GM23338 (cell line): ENCODE measurements at regions not wholly inside any gene's neighbourhood (a gene's known extent, or its start where the extent isn't known, plus 50 kb on each side); places are given as distances from the start of the nearest gene placed in this dataset.

Experiments
- ATAC-seq: fragments of 200-7000 bp; cut with Tn5 transposase; 3 replicates; pipeline ENCODE4 v1.9.1; 2020
- DNase-seq: peaks from one replicate; pipeline ENCODE4 v3.0.0-alpha.2; 2015; ENCODE audit warnings: low spot score
- H2AFZ ChIP-seq: fragments of 200-600 bp; sonication (generic); 2 replicates; pipeline ENCODE4 v1.8.0; 2016; ENCODE audit warnings: antibody characterized with exemption, mild to moderate bottlenecking, moderate library complexity
- H3F3A ChIP-seq: fragments of 200-600 bp; sonication (generic); replicated peaks from 2 replicates; pipeline ENCODE4 v1.8.0; 2017; ENCODE audit warnings: antibody characterized with exemption, mixed run types, low read depth
- H3K27ac ChIP-seq: fragments of 200-600 bp; sonication (generic); 2 replicates; pipeline ENCODE4 v1.6.1; 2016; ENCODE audit warnings: low read depth
- H3K27me3 ChIP-seq: fragments of 200-600 bp; sonication (generic); 2 replicates; pipeline ENCODE4 v1.8.0; 2016; ENCODE audit warnings: mild to moderate bottlenecking, mixed run types, moderate library complexity; ENCODE audit not compliant: insufficient read depth
- H3K36me3 ChIP-seq: fragments of 200-600 bp; sonication (generic); 2 replicates; pipeline ENCODE4 v1.8.0; 2016; ENCODE audit warnings: mild to moderate bottlenecking; ENCODE audit not compliant: insufficient read depth
- H3K4me1 ChIP-seq: fragments of 200-600 bp; sonication (generic); 2 replicates; pipeline ENCODE4 v1.8.0; 2016; ENCODE audit warnings: mild to moderate bottlenecking, moderate library complexity; ENCODE audit not compliant: insufficient read depth
- H3K4me2 ChIP-seq: fragments of 200-600 bp; sonication (generic); 2 replicates; pipeline ENCODE4 v1.7.1; 2017; ENCODE audit warnings: mixed run types
- H3K4me3 ChIP-seq: fragments of 200-600 bp; sonication (generic); 2 replicates; pipeline ENCODE4 v1.6.1; 2016; ENCODE audit warnings: mixed run types
- H3K79me2 ChIP-seq: fragments of 200-600 bp; sonication (generic); replicated peaks from 2 replicates; pipeline ENCODE4 v1.8.0; 2017; ENCODE audit warnings: mild to moderate bottlenecking; ENCODE audit not compliant: insufficient read depth
- H3K9me2 ChIP-seq: fragments of 200-600 bp; sonication (generic); 2 replicates; pipeline ENCODE4 v1.8.0; 2017; ENCODE audit not compliant: insufficient read depth
- H4K20me1 ChIP-seq: fragments of 200-600 bp; sonication (generic); replicated peaks from 2 replicates; pipeline ENCODE4 v1.8.0; 2017; ENCODE audit warnings: mild to moderate bottlenecking; ENCODE audit not compliant: insufficient read depth
- H3K27ac Mint-ChIP-seq: 2 replicates; pipeline ENCODE4 v1.8.0; 2020; ENCODE audit warnings: inconsistent platforms, mild to moderate bottlenecking, moderate library complexity, mixed read lengths
- H3K27me3 Mint-ChIP-seq: 3 replicates; pipeline ENCODE4 v1.8.0; 2022; ENCODE audit warnings: low read depth, mild to moderate bottlenecking, moderate library complexity, mixed read lengths, inconsistent platforms; ENCODE audit not compliant: insufficient read depth, poor library complexity
- H3K36me3 Mint-ChIP-seq: 3 replicates; pipeline ENCODE4 v1.8.0; 2021; ENCODE audit warnings: low read depth, mild to moderate bottlenecking, inconsistent platforms, moderate library complexity, mixed read lengths
- H3K4me1 Mint-ChIP-seq: 3 replicates; pipeline ENCODE4 v1.8.0; 2020; ENCODE audit warnings: mild to moderate bottlenecking, inconsistent platforms, mixed read lengths
- H3K4me3 Mint-ChIP-seq: 3 replicates; pipeline ENCODE4 v1.8.0; 2021; ENCODE audit warnings: moderate library complexity, mild to moderate bottlenecking, inconsistent platforms, mixed read lengths
- H3K9me3 Mint-ChIP-seq: 3 replicates; pipeline ENCODE4 v1.8.0; 2020; ENCODE audit warnings: moderate library complexity, mild to moderate bottlenecking, inconsistent platforms, mixed read lengths
- CREB1 ChIP-seq: fragments of 250-450 bp; sonication (Bioruptor Pico); IDR thresholded peaks from 2 replicates; pipeline ENCODE4 v1.5.0; 2020; ENCODE audit warnings: low read depth, mild to moderate bottlenecking, moderate library complexity
- CTCF ChIP-seq, 2 experiments: fragments of 200-600 bp in 1 of 2; sonication (generic) in 1 of 2; conservative IDR thresholded peaks; 2 replicates each; pipeline versions ENCODE4 v1.5.1 to v1.6.1; 2016 to 2017; ENCODE audit warnings: antibody characterized with exemption in 2 of 2, low read depth in 2 of 2, mild to moderate bottlenecking in 2 of 2, moderate library complexity in 1 of 2
- ETS1 ChIP-seq: IDR thresholded peaks from 2 replicates; pipeline ENCODE4 v1.6.1; 2016; ENCODE audit warnings: antibody characterized with exemption
- EZH2 ChIP-seq: fragments of 200-600 bp; sonication (generic); IDR thresholded peaks from one replicate; pipeline ENCODE4 v1.8.0; 2017; ENCODE audit warnings: antibody characterized with exemption, mild to moderate bottlenecking, low read depth; ENCODE audit not compliant: unreplicated experiment
- EZH2phosphoT487 ChIP-seq: fragments of 200-600 bp; sonication (generic); IDR thresholded peaks from one replicate; pipeline ENCODE4 v1.8.1; 2018; ENCODE audit warnings: antibody characterized with exemption; ENCODE audit not compliant: unreplicated experiment
- JUNB ChIP-seq: IDR thresholded peaks from one replicate; pipeline ENCODE4 v1.6.1; 2016; ENCODE audit warnings: antibody characterized with exemption; ENCODE audit not compliant: unreplicated experiment
- NANOG ChIP-seq: IDR thresholded peaks from 2 replicates; pipeline ENCODE4 v1.6.1; 2016; ENCODE audit warnings: antibody characterized with exemption, borderline replicate concordance
- POLR2AphosphoS5 ChIP-seq: IDR thresholded peaks from 2 replicates; pipeline ENCODE4 v1.6.1; 2016; ENCODE audit warnings: antibody characterized with exemption, low read depth
- REST ChIP-seq: IDR thresholded peaks from one replicate; pipeline ENCODE4 v1.6.1; 2018; ENCODE audit warnings: antibody characterized with exemption; ENCODE audit not compliant: unreplicated experiment

- TF ChIP-seq POLR2AphosphoS5: no peak
- no peak for TF ChIP-seq EZH2phosphoT487
- no peak for TF ChIP-seq CREB1 (CRISPR knock-in tag)
- no peak for TF ChIP-seq JUNB
- TF ChIP-seq REST: no peak
- no peak for TF ChIP-seq ETS1
- no peak for TF ChIP-seq CTCF (conservative IDR thresholded peaks at IDR 0.05; ENCODE audit: low read depth in 2 of 2)
Observed at GRCh38 chr3:76402926-76403325, 617.6 kb upstream of the ZNF717 start (continued).

GRCh38 chr3:76403556-76403955 lies 618.2 kb upstream of the ZNF717 start:
- Histone ChIP-seq H3K4me2 (no peak overlapping the region), H3F3A (no peaks in the 10 kb centered on the region), H3K79me2 (no peaks in the 10 kb centered on the region), H3K27ac (no peak overlapping the region), H3K4me3 (no peak overlapping the region), H3K4me1 (no peaks in the 10 kb centered on the region; the same call in 1 of the 2 replicates), H2AFZ (no peak overlapping the region), H3K9me2 (no peaks in the 10 kb centered on the region), H4K20me1 (no peaks in the 10 kb centered on the region), H3K27me3 (no peaks in the 10 kb centered on the region), H3K36me3 (no peaks in the 10 kb centered on the region)
- H3K4me1 Mint-ChIP-seq: peaks cover 14% of the 10 kb centered on the region; the same call in 2 of the 3 replicates
- H3K4me3 Mint-ChIP-seq: no peak overlapping the region
- no peaks in the 10 kb centered on the region for H3K27me3 Mint-ChIP-seq
- ATAC-seq (no peak), DNase-seq (no peak)
- no peaks in the 10 kb centered on the region for H3K9me3 Mint-ChIP-seq
- H3K27ac Mint-ChIP-seq: no peak overlapping the region
- H3K36me3 Mint-ChIP-seq: no peaks in the 10 kb centered on the region
- TF ChIP-seq NANOG (no peak), CTCF (conservative IDR thresholded peaks at IDR 0.05; ENCODE audit: low read depth in 2 of 2) (no peak), EZH2 (no peak), CREB1 (CRISPR knock-in tag) (no peak), ETS1 (no peak)
